ENCODE measurements at regions not wholly inside any gene's neighbourhood (a gene's known extent, or its start where the extent isn't known, plus 50 kb on each side); places are given as distances from the start of the nearest gene placed in this dataset.

- Histone ChIP-seq H3K9me3 (ENCODE audit: insufficient read depth, low read depth, low read length) (no peaks in the 10 kb centered on the region), H3K4me1 (ENCODE audit: insufficient read depth, low read length) (peaks cover 8% of the 10 kb centered on the region; the same call in 1 of the 2 replicates), H3K27ac (ENCODE audit: low read depth, low read length) (no peak overlapping the region), H3K4me3 (ENCODE audit: low read length) (no peak overlapping the region), H3K27me3 (ENCODE audit: insufficient read depth, low read length) (no peaks in the 10 kb centered on the region), H3K9ac (ENCODE audit: low read depth, low read length) (no peak overlapping the region), H3K36me3 (ENCODE audit: insufficient read depth, low read length) (no peaks in the 10 kb centered on the region)
- 93% methylated on average over 5 of the region's 5 CpGs for WGBS
These were observed 158.5 kb downstream of the INSIG2 start for GRCh38 chr2:118246726-118247125.

- Histone ChIP-seq H3K27ac (ENCODE audit: low read depth, low read length) (no peak overlapping the region), H3K9ac (ENCODE audit: low read depth, low read length) (no peak overlapping the region), H3K9me3 (ENCODE audit: insufficient read depth, low read depth, low read length) (no peaks in the 10 kb centered on the region), H3K27me3 (ENCODE audit: insufficient read depth, low read length) (no peaks in the 10 kb centered on the region), H3K4me3 (ENCODE audit: low read length) (no peak overlapping the region), H3K4me1 (ENCODE audit: insufficient read depth, low read length) (peaks cover 5% of the 10 kb centered on the region; the same call in 1 of the 2 replicates), H3K36me3 (ENCODE audit: insufficient read depth, low read length) (no peaks in the 10 kb centered on the region)
- 95% methylated on average over 4 of the region's 4 CpGs for WGBS
These were observed 157.8 kb downstream of the INSIG2 start for GRCh38 chr2:118246079-118246478.

GRCh38 chr2:118244686-118245085 is 156.4 kb downstream of the INSIG2 start:
- Histone ChIP-seq H3K4me1 (ENCODE audit: insufficient read depth, low read length) (no peaks in the 10 kb centered on the region), H3K9ac (ENCODE audit: low read depth, low read length) (no peak overlapping the region), H3K27ac (ENCODE audit: low read depth, low read length) (no peak overlapping the region), H3K4me3 (ENCODE audit: low read length) (no peak overlapping the region), H3K36me3 (ENCODE audit: insufficient read depth, low read length) (no peaks in the 10 kb centered on the region), H3K9me3 (ENCODE audit: insufficient read depth, low read depth, low read length) (no peaks in the 10 kb centered on the region), H3K27me3 (ENCODE audit: insufficient read depth, low read length) (no peaks in the 10 kb centered on the region)
- 96% methylated on average over 1 of the region's 1 CpG for WGBS

GRCh38 chr2:118243031-118243430 is 154.8 kb downstream of the INSIG2 start:
- Histone ChIP-seq H3K4me1 (ENCODE audit: insufficient read depth, low read length) (no peaks in the 10 kb centered on the region), H3K9me3 (ENCODE audit: insufficient read depth, low read depth, low read length) (peaks cover 3% of the 10 kb centered on the region; the same call in 1 of the 2 replicates), H3K27ac (ENCODE audit: low read depth, low read length) (no peak overlapping the region), H3K36me3 (ENCODE audit: insufficient read depth, low read length) (no peaks in the 10 kb centered on the region), H3K9ac (ENCODE audit: low read depth, low read length) (no peak overlapping the region), H3K4me3 (ENCODE audit: low read length) (no peak overlapping the region), H3K27me3 (ENCODE audit: insufficient read depth, low read length) (no peaks in the 10 kb centered on the region)
- WGBS: 88% methylated on average over 2 of the region's 2 CpGs

- no peak overlapping the region for H3K4me3 ChIP-seq (ENCODE audit: low read length)
- H3K27ac ChIP-seq (ENCODE audit: low read depth, low read length): no peak overlapping the region
- H3K36me3 ChIP-seq (ENCODE audit: insufficient read depth, low read length): no peaks in the 10 kb centered on the region
- 77% methylated on average over 2 of the region's 2 CpGs for WGBS
- H3K9ac ChIP-seq (ENCODE audit: low read depth, low read length): no peak overlapping the region
- no peaks in the 10 kb centered on the region for H3K4me1 ChIP-seq (ENCODE audit: insufficient read depth, low read length)
- H3K9me3 ChIP-seq (ENCODE audit: insufficient read depth, low read depth, low read length): peaks cover 3% of the 10 kb centered on the region; the same call in 1 of the 2 replicates
- H3K27me3 ChIP-seq (ENCODE audit: insufficient read depth, low read length): no peaks in the 10 kb centered on the region
These were observed 153.9 kb downstream of the INSIG2 start for GRCh38 chr2:118242216-118242615.

- Histone ChIP-seq H3K4me3 (ENCODE audit: low read length) (no peak overlapping the region), H3K27ac (ENCODE audit: low read depth, low read length) (no peak overlapping the region), H3K36me3 (ENCODE audit: insufficient read depth, low read length) (no peaks in the 10 kb centered on the region), H3K9ac (ENCODE audit: low read depth, low read length) (no peak overlapping the region), H3K27me3 (ENCODE audit: insufficient read depth, low read length) (peaks cover 1% of the 10 kb centered on the region; the same call in 1 of the 2 replicates), H3K9me3 (ENCODE audit: insufficient read depth, low read depth, low read length) (peaks cover 3% of the 10 kb centered on the region; the same call in 1 of the 2 replicates), H3K4me1 (ENCODE audit: insufficient read depth, low read length) (no peaks in the 10 kb centered on the region)
- 83% methylated on average over 8 of the region's 8 CpGs for WGBS
These were observed 152.9 kb downstream of the INSIG2 start for GRCh38 chr2:118241128-118241527.

GRCh38 chr2:118240276-118240675 is 152.0 kb downstream of the INSIG2 start:
- H3K9ac ChIP-seq (ENCODE audit: low read depth, low read length): no peak overlapping the region
- no peaks in the 10 kb centered on the region for H3K4me1 ChIP-seq (ENCODE audit: insufficient read depth, low read length)
- no peaks in the 10 kb centered on the region for H3K36me3 ChIP-seq (ENCODE audit: insufficient read depth, low read length)
- H3K27me3 ChIP-seq (ENCODE audit: insufficient read depth, low read length): peaks cover 2% of the 10 kb centered on the region; the same call in 1 of the 2 replicates
- H3K9me3 ChIP-seq (ENCODE audit: insufficient read depth, low read depth, low read length): peaks cover 3% of the 10 kb centered on the region; the same call in 1 of the 2 replicates
- 95% methylated on average over 2 of the region's 2 CpGs for WGBS
- H3K4me3 ChIP-seq (ENCODE audit: low read length): no peak overlapping the region
- H3K27ac ChIP-seq (ENCODE audit: low read depth, low read length): no peak overlapping the region

- WGBS: 96% methylated on average over 5 of the region's 5 CpGs
- Histone ChIP-seq H3K4me3 (ENCODE audit: low read length) (no peak overlapping the region), H3K9me3 (ENCODE audit: insufficient read depth, low read depth, low read length) (peaks cover 3% of the 10 kb centered on the region; the same call in 1 of the 2 replicates), H3K36me3 (ENCODE audit: insufficient read depth, low read length) (no peaks in the 10 kb centered on the region), H3K27me3 (ENCODE audit: insufficient read depth, low read length) (peaks cover 2% of the 10 kb centered on the region; the same call in 1 of the 2 replicates), H3K4me1 (ENCODE audit: insufficient read depth, low read length) (no peaks in the 10 kb centered on the region), H3K27ac (ENCODE audit: low read depth, low read length) (no peak overlapping the region), H3K9ac (ENCODE audit: low read depth, low read length) (no peak overlapping the region)
These were observed 151.0 kb downstream of the INSIG2 start for GRCh38 chr2:118239284-118239683.

- H3K9ac ChIP-seq (ENCODE audit: low read depth, low read length): no peak overlapping the region
- H3K27ac ChIP-seq (ENCODE audit: low read depth, low read length): no peak overlapping the region
- no peak overlapping the region for H3K4me3 ChIP-seq (ENCODE audit: low read length)
- H3K9me3 ChIP-seq (ENCODE audit: insufficient read depth, low read depth, low read length): peaks cover 3% of the 10 kb centered on the region; the same call in 1 of the 2 replicates
- H3K36me3 ChIP-seq (ENCODE audit: insufficient read depth, low read length): no peaks in the 10 kb centered on the region
- peaks cover 2% of the 10 kb centered on the region; the same call in 1 of the 2 replicates for H3K27me3 ChIP-seq (ENCODE audit: insufficient read depth, low read length)
- no peaks in the 10 kb centered on the region for H3K4me1 ChIP-seq (ENCODE audit: insufficient read depth, low read length)
These were observed 149.2 kb downstream of the INSIG2 start for GRCh38 chr2:118237451-118237850.

- no peaks in the 10 kb centered on the region for H3K36me3 ChIP-seq (ENCODE audit: insufficient read depth, low read length)
- 78% methylated on average over 9 of the region's 9 CpGs for WGBS
- no peak overlapping the region for H3K9ac ChIP-seq (ENCODE audit: low read depth, low read length)
These were observed 144.5 kb downstream of the INSIG2 start for GRCh38 chr2:118232796-118233195.

GRCh38 chr2:118232391-118232790 is 144.1 kb downstream of the INSIG2 start:
- H3K27me3 ChIP-seq (ENCODE audit: insufficient read depth, low read length): peaks cover 2% of the 10 kb centered on the region; the same call in 1 of the 2 replicates
- H3K4me3 ChIP-seq (ENCODE audit: low read length): no peak overlapping the region
- H3K4me1 ChIP-seq (ENCODE audit: insufficient read depth, low read length): no peaks in the 10 kb centered on the region
- WGBS: 100% methylated on average over 2 of the region's 3 CpGs
- no peak overlapping the region for H3K9ac ChIP-seq (ENCODE audit: low read depth, low read length)
- H3K27ac ChIP-seq (ENCODE audit: low read depth, low read length): no peak overlapping the region
- no peaks in the 10 kb centered on the region for H3K36me3 ChIP-seq (ENCODE audit: insufficient read depth, low read length)
- H3K9me3 ChIP-seq (ENCODE audit: insufficient read depth, low read depth, low read length): no peaks in the 10 kb centered on the region

More at GRCh38 chr2:118232796-118233195, 144.5 kb downstream of the INSIG2 start:
- Histone ChIP-seq H3K4me1 (ENCODE audit: insufficient read depth, low read length) (no peaks in the 10 kb centered on the region), H3K9me3 (ENCODE audit: insufficient read depth, low read depth, low read length) (no peaks in the 10 kb centered on the region), H3K4me3 (ENCODE audit: low read length) (no peak overlapping the region), H3K27ac (ENCODE audit: low read depth, low read length) (no peak overlapping the region), H3K27me3 (ENCODE audit: insufficient read depth, low read length) (peaks cover 2% of the 10 kb centered on the region; the same call in 1 of the 2 replicates)

- Histone ChIP-seq H3K27me3 (ENCODE audit: insufficient read depth, low read length) (peaks cover 3% of the 10 kb centered on the region; the same call in 1 of the 2 replicates), H3K36me3 (ENCODE audit: insufficient read depth, low read length) (no peaks in the 10 kb centered on the region), H3K27ac (ENCODE audit: low read depth, low read length) (no peak overlapping the region), H3K4me3 (ENCODE audit: low read length) (no peak overlapping the region), H3K4me1 (ENCODE audit: insufficient read depth, low read length) (no peaks in the 10 kb centered on the region), H3K9me3 (ENCODE audit: insufficient read depth, low read depth, low read length) (no peaks in the 10 kb centered on the region), H3K9ac (ENCODE audit: low read depth, low read length) (no peak overlapping the region)
- WGBS: 94% methylated on average over 6 of the region's 6 CpGs
These were observed 143.5 kb downstream of the INSIG2 start for GRCh38 chr2:118231759-118232158.
